Right hindlimb (tissue), 1 donor: ENCODE measurements at regions not wholly inside any gene's neighbourhood (a gene's known extent, or its start where the extent isn't known, plus 50 kb on each side); places are given as distances from the start of the nearest gene placed in this dataset.
"Not testable (repeated sequence)": the region's sequence is repeated elsewhere in the genome, so short reads cannot be mapped to it uniquely, and the experiment has no call there.

Experiments used
- DNase-seq: peaks from one replicate; pipeline ENCODE4 v3.0.0-alpha.2; 2018

GRCh38 chr16:86243571-86244154, 266.7 kb upstream of the FOXF1 start:
- DNase-seq: no peak

- no peak for DNase-seq
Measured at GRCh38 chr16:86244158-86244557, 266.2 kb upstream of the FOXF1 start.

GRCh38 chr16:86244936-86245335, 265.4 kb upstream of the FOXF1 start:
- no peak for DNase-seq

GRCh38 chr16:86245351-86245750, 265.0 kb upstream of the FOXF1 start:
- no peak for DNase-seq

- DNase-seq: no peak
Measured at GRCh38 chr16:86245895-86246294, 264.4 kb upstream of the FOXF1 start.

GRCh38 chr16:86248310-86248905, 261.9 kb upstream of the FOXF1 start:
- no peak for DNase-seq

- no peak for DNase-seq
Measured at GRCh38 chr16:86249631-86250030, 260.7 kb upstream of the FOXF1 start.

GRCh38 chr16:86251682-86252081, 258.6 kb upstream of the FOXF1 start:
- no peak for DNase-seq

- DNase-seq: no peak
Measured at GRCh38 chr16:86252596-86252995, 257.7 kb upstream of the FOXF1 start.

- DNase-seq: no peak
Measured at GRCh38 chr16:86255966-86256365, 254.4 kb upstream of the FOXF1 start.

- no peak for DNase-seq
Measured at GRCh38 chr16:86256995-86257394, 253.3 kb upstream of the FOXF1 start.

- DNase-seq: no peak
Measured at GRCh38 chr16:86257546-86257945, 252.8 kb upstream of the FOXF1 start.

GRCh38 chr16:86258713-86259112, 251.6 kb upstream of the FOXF1 start:
- no peak for DNase-seq

- DNase-seq: no peak
Measured at GRCh38 chr16:86259499-86259898, 250.8 kb upstream of the FOXF1 start.

GRCh38 chr16:86261379-86261778, 248.9 kb upstream of the FOXF1 start:
- no peak for DNase-seq

GRCh38 chr16:86267657-86268056, 242.7 kb upstream of the FOXF1 start:
- not testable (repeated sequence) for DNase-seq

- no peak for DNase-seq
Measured at GRCh38 chr16:86270696-86271095, 239.6 kb upstream of the FOXF1 start.

- DNase-seq: no peak
Measured at GRCh38 chr16:86272744-86273143, 237.6 kb upstream of the FOXF1 start.

- no peak for DNase-seq
Measured at GRCh38 chr16:86277221-86277620, 233.1 kb upstream of the FOXF1 start.

GRCh38 chr16:86277859-86278258, 232.5 kb upstream of the FOXF1 start:
- DNase-seq: not testable (repeated sequence)

- no peak for DNase-seq
Measured at GRCh38 chr16:86281421-86281820, 228.9 kb upstream of the FOXF1 start.

GRCh38 chr16:86283944-86284343, 226.4 kb upstream of the FOXF1 start:
- no peak for DNase-seq

- no peak for DNase-seq
Measured at GRCh38 chr16:86285421-86285820, 224.9 kb upstream of the FOXF1 start.

- no peak for DNase-seq
Measured at GRCh38 chr16:86285938-86286921, 224.1 kb upstream of the FOXF1 start.
